Natural killer cell (primary cell): ENCODE measurements at regions not wholly inside any gene's neighbourhood (a gene's known extent, or its start where the extent isn't known, plus 50 kb on each side); places are given as distances from the start of the nearest gene placed in this dataset.

Experiments
- ATAC-seq, 3 donors: fragments of 150-1000 bp in 2 of 3; fragments of 200-7000 bp in 1 of 3; cut with Tn5 transposase; 1 replicate in 1 of 3; 2 replicates in 2 of 3; pipeline ENCODE4 v1.10.0; 2021; ENCODE audit warnings: mild to moderate bottlenecking in 2 of 3, moderate library complexity in 2 of 3
- DNase-seq, 2 donors: peaks; one replicate each; pipeline versions ENCODE4 v3.0.0 to v3.0.0-alpha.2; 2013 to 2021; ENCODE audit warnings: mixed read lengths in 1 of 2
- H3K27ac ChIP-seq: one replicate; pipeline ENCODE4 v1.5.1; 2013; ENCODE audit warnings: mild to moderate bottlenecking, low read length
- H3K27me3 ChIP-seq: one replicate; pipeline ENCODE4 v1.6.1; 2013; ENCODE audit warnings: low read length; ENCODE audit not compliant: control insufficient read depth, insufficient read depth
- H3K36me3 ChIP-seq: one replicate; pipeline ENCODE4 v1.6.1; 2013; ENCODE audit warnings: low read length; ENCODE audit not compliant: control insufficient read depth, insufficient read depth
- H3K4me1 ChIP-seq: one replicate; pipeline ENCODE4 v1.6.1; 2013; ENCODE audit warnings: low read length; ENCODE audit not compliant: control insufficient read depth, insufficient read depth
- H3K4me3 ChIP-seq: one replicate; pipeline ENCODE4 v1.5.1; 2013; ENCODE audit warnings: low read length
- H3K9me3 ChIP-seq: one replicate; pipeline ENCODE4 v1.6.1; 2013; ENCODE audit warnings: low read length; ENCODE audit not compliant: control insufficient read depth, insufficient read depth
- H3K27ac Mint-ChIP-seq, 2 donors: one replicate each; pipeline ENCODE4 v1.8.0; 2022; ENCODE audit warnings: mild to moderate bottlenecking in 2 of 2, mixed read lengths in 2 of 2, moderate library complexity in 1 of 2
- H3K27me3 Mint-ChIP-seq, 2 donors: one replicate each; pipeline ENCODE4 v1.8.0; 2022; ENCODE audit warnings: low read depth in 2 of 2, mixed read lengths in 2 of 2
- H3K36me3 Mint-ChIP-seq: one replicate; pipeline ENCODE4 v1.8.0; 2022; ENCODE audit warnings: mixed read lengths
- H3K4me1 Mint-ChIP-seq, 2 donors: one replicate each; pipeline ENCODE4 v1.8.0; 2022; ENCODE audit warnings: mixed read lengths in 2 of 2
- H3K4me3 Mint-ChIP-seq: one replicate; pipeline ENCODE4 v1.8.0; 2022; ENCODE audit warnings: mild to moderate bottlenecking, moderate library complexity, mixed read lengths
- H3K9me3 Mint-ChIP-seq, 2 donors: one replicate each; pipeline ENCODE4 v1.8.0; 2022; ENCODE audit warnings: mixed read lengths in 2 of 2
- WGBS: methylation state at CpG from one replicate; pipeline ENCODE4 v1.1.7; 2013; ENCODE audit warnings: missing lambda C conversion rate; ENCODE audit not compliant: insufficient coverage; 5-methylcytosine and 5-hydroxymethylcytosine counted together
- intact Hi-C: fragments of 100-400 bp; cut with micrococcal nuclease; formaldehyde crosslinking; loops from one replicate; pipeline ENCODE4 v1.14.2; 2022
- TF ChIP-seq, protein P1 (sequence below): fragments of 200-600 bp; IDR thresholded peaks from one replicate; pipeline ENCODE4 v1.8.0; 2022; ENCODE audit warnings: antibody characterized with exemption

DNA sequence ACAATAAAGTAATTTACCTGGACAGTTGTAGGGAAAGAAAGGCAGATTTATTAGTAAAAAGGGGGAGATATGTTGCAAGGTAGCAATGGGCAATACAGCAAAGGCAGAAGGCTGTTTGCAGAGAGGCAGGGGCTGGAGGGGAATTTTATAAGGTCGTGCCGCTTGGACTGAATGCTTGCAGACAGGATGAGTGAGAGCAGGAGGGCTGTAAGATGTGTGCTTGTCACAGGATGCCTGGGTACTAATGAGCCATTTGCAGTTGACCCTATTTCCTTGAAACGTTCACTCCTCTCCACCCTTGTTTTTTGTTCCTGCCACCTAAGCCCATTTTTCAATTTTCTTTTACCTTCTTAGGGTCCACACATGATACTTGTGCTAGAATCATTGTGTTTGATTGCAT lies 214.7 kb downstream of the TRAM1L1 start:
- H3K4me3 Mint-ChIP-seq, result no peak overlapping the region
- no peak overlapping the region for H3K27ac Mint-ChIP-seq
- H3K27me3 Mint-ChIP-seq, result no peaks in the 10 kb centered on the region
- TF ChIP-seq, protein P1, sequence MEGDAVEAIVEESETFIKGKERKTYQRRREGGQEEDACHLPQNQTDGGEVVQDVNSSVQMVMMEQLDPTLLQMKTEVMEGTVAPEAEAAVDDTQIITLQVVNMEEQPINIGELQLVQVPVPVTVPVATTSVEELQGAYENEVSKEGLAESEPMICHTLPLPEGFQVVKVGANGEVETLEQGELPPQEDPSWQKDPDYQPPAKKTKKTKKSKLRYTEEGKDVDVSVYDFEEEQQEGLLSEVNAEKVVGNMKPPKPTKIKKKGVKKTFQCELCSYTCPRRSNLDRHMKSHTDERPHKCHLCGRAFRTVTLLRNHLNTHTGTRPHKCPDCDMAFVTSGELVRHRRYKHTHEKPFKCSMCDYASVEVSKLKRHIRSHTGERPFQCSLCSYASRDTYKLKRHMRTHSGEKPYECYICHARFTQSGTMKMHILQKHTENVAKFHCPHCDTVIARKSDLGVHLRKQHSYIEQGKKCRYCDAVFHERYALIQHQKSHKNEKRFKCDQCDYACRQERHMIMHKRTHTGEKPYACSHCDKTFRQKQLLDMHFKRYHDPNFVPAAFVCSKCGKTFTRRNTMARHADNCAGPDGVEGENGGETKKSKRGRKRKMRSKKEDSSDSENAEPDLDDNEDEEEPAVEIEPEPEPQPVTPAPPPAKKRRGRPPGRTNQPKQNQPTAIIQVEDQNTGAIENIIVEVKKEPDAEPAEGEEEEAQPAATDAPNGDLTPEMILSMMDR, result no peak
- H3K9me3 Mint-ChIP-seq, result peaks cover 10 to 15% of the 10 kb centered on the region in 2 donors
- no peaks in the 10 kb centered on the region for H3K36me3 Mint-ChIP-seq
- Histone ChIP-seq H3K4me3 (no peak overlapping the region), H3K27ac (no peak overlapping the region), H3K4me1 (no peaks in the 10 kb centered on the region), H3K36me3 (no peaks in the 10 kb centered on the region), H3K27me3 (no peaks in the 10 kb centered on the region), H3K9me3 (no peaks in the 10 kb centered on the region)
- ATAC-seq (no peak), DNase-seq (no peak)
- H3K4me1 Mint-ChIP-seq, result no peaks in the 10 kb centered on the region
- intact Hi-C loops, result no loop called here
- 90% methylated on average over 2 of the region's 3 CpGs for WGBS

DNA sequence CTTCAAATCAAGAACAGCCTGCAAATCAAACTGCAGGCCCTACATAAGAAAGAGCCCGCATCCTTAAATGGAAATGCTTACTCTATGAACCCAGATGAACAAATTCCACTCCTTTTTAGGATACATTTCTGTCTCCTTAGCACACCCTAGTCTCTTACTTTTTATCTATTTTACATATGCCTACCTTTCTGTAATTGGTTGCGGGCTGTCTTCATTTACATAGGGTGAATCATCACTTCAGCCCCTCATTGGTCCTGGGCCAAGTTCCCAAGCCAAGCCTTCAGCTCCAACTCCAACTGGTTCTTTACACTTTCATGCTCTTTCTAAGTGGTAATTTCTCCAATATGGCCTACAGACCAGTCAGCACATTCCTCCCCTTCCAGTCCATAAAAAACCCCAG lies 219.3 kb downstream of the TRAM1L1 start:
- Histone ChIP-seq H3K27ac (no peak overlapping the region), H3K4me1 (no peaks in the 10 kb centered on the region), H3K9me3 (no peaks in the 10 kb centered on the region), H3K4me3 (no peak overlapping the region), H3K36me3 (no peaks in the 10 kb centered on the region), H3K27me3 (no peaks in the 10 kb centered on the region)
- no peak for ATAC-seq
- H3K4me3 Mint-ChIP-seq, result no peak overlapping the region
- peaks cover 5 to 9% of the 10 kb centered on the region in 2 donors for H3K9me3 Mint-ChIP-seq
- intact Hi-C loops, result no loop called here
- no peak for DNase-seq
- H3K4me1 Mint-ChIP-seq, result no peaks in the 10 kb centered on the region
- H3K27ac Mint-ChIP-seq, result no peak overlapping the region
- H3K36me3 Mint-ChIP-seq, result no peaks in the 10 kb centered on the region
- TF ChIP-seq, protein P1, result no peak
- WGBS, result 87% methylated on average over 2 of the region's 2 CpGs
- no peaks in the 10 kb centered on the region for H3K27me3 Mint-ChIP-seq

DNA sequence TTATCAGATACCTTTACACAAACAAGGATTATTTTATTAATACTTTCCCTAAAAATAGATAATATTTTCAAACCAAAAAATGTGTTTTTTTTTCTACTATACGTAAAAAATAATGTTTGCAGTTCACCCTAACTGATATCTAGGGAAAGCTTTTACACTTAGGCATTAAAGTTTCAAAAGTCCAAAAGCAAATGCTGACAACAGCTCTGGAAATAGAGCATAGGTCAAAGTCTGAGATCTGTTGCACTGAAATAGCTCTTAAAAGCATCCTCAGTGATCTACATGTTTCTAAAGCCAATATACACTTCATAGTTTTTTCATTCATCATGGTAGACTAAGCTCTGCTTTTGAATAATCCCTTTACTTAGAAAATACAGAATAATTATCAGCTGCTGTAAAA lies 222.8 kb downstream of the TRAM1L1 start:
- Mint-ChIP-seq H3K27me3 (no peaks in the 10 kb centered on the region), H3K4me1 (no peaks in the 10 kb centered on the region), H3K4me3 (no peak overlapping the region), H3K27ac (no peak overlapping the region), H3K36me3 (no peaks in the 10 kb centered on the region), H3K9me3 (peaks cover 2 to 6% of the 10 kb centered on the region in 2 donors)
- H3K4me1 ChIP-seq, result no peaks in the 10 kb centered on the region
- ATAC-seq (no peak), DNase-seq (no peak)
- H3K36me3 ChIP-seq, result no peaks in the 10 kb centered on the region
- no peaks in the 10 kb centered on the region for H3K27me3 ChIP-seq
- H3K4me3 ChIP-seq, result no peak overlapping the region
- WGBS, result 100% methylated on average over 1 of the region's 1 CpG
- no peaks in the 10 kb centered on the region for H3K9me3 ChIP-seq
- no peak overlapping the region for H3K27ac ChIP-seq
- intact Hi-C loops, result no loop called here
- TF ChIP-seq, protein P1, result no peak

DNA sequence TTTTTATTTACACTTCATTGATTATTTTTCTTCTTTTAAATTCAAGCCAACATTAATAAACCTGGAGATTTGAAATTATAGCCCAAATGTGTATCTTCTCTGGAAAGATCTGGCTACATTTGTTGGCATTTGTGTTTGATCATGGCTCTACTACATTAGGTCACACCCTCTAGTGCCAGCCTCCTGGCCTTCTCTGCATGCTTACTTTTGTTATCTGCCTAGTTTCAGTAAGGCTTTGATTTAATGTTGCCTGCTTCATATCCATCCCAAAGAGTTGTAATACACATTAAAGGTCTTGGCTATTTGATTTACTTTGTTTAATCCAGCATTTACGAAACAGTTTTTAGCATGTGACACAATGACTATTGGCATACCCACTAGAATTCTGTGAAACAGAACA lies 224.5 kb downstream of the TRAM1L1 start:
- TF ChIP-seq, protein P1, result no peak
- intact Hi-C loops, result no loop called here
- Mint-ChIP-seq H3K36me3 (no peaks in the 10 kb centered on the region), H3K4me3 (no peak overlapping the region), H3K4me1 (no peaks in the 10 kb centered on the region), H3K9me3 (peaks cover 2 to 4% of the 10 kb centered on the region in 2 donors), H3K27ac (no peak overlapping the region), H3K27me3 (no peaks in the 10 kb centered on the region)
- no peak for DNase-seq
- no peak overlapping the region for H3K27ac ChIP-seq
- no peak overlapping the region for H3K4me3 ChIP-seq
- WGBS, result 85% methylated on average over 1 of the region's 1 CpG
- no peaks in the 10 kb centered on the region for H3K4me1 ChIP-seq
- H3K36me3 ChIP-seq, result no peaks in the 10 kb centered on the region
- no peak for ATAC-seq
- no peaks in the 10 kb centered on the region for H3K9me3 ChIP-seq
- H3K27me3 ChIP-seq, result no peaks in the 10 kb centered on the region
